H1 (cell line): ENCODE measurements at regions not wholly inside any gene's neighbourhood (a gene's known extent, or its start where the extent isn't known, plus 50 kb on each side); places are given as distances from the start of the nearest gene placed in this dataset.

Experiments
- CTCF ChIA-PET: fragments of 300-600 bp; sonication (Branson Sonifier 250); formaldehyde crosslinking; loops from one replicate; lab custom pipeline; 2021; ENCODE audit not compliant: partially characterized antibody; lab: Charles Lee
- POLR2A ChIA-PET: fragments of 300-600 bp; sonication (Branson Sonifier 250); formaldehyde crosslinking; loops from one replicate; lab custom pipeline; 2021; ENCODE audit warnings: inconsistent platforms; ENCODE audit not compliant: partially characterized antibody; lab: Charles Lee
- DNase-seq, 2 experiments: peaks; one replicate each; pipeline versions ENCODE4 v3.0.0 to v3.0.0-alpha.2; 2010 to 2022; ENCODE audit warnings: low spot score in 2 of 2, low read depth in 1 of 2, mixed read lengths in 1 of 2
- FAIRE-seq: peaks from 2 replicates; lab custom pipeline; 2011; peaks lifted over from hg19 to GRCh38; lab: Jason Lieb, UNC
- H2AFZ ChIP-seq: 2 replicates; pipeline ENCODE4 v1.8.1; 2012; ENCODE audit warnings: low read length, inconsistent platforms
- H2AK5ac ChIP-seq: 2 replicates; pipeline ENCODE4 v1.6.1; 2013; ENCODE audit warnings: low read depth, low read length
- H2BK120ac ChIP-seq: replicated peaks from 2 replicates; pipeline ENCODE3; 2013; ENCODE audit warnings: low read depth, low read length, inconsistent platforms
- H2BK12ac ChIP-seq: 2 replicates; pipeline ENCODE4 v1.6.1; 2013; ENCODE audit warnings: low read depth, low read length
- H2BK15ac ChIP-seq: 2 replicates; pipeline ENCODE4 v1.6.1; 2013; ENCODE audit warnings: low read length
- H2BK20ac ChIP-seq: 2 replicates; pipeline ENCODE4 v1.6.1; 2013; ENCODE audit warnings: low read length
- H2BK5ac ChIP-seq: 2 replicates; pipeline ENCODE4 v1.6.1; 2013; ENCODE audit warnings: low read depth, low read length
- H3K14ac ChIP-seq: 2 replicates; pipeline ENCODE4 v1.6.1; 2013; ENCODE audit warnings: inconsistent platforms; ENCODE audit not compliant: insufficient read length
- H3K18ac ChIP-seq: 2 replicates; pipeline ENCODE4 v1.6.1; 2013; ENCODE audit warnings: low read length; ENCODE audit errors: extremely low read depth
- H3K23ac ChIP-seq: 2 replicates; pipeline ENCODE4 v1.6.1; 2013; ENCODE audit warnings: inconsistent platforms; ENCODE audit not compliant: insufficient read length
- H3K23me2 ChIP-seq: 2 replicates; pipeline ENCODE4 v1.6.1; 2013; ENCODE audit warnings: low read depth, low read length
- H3K27ac ChIP-seq: 2 replicates; pipeline ENCODE4 v1.6.1; 2011; ENCODE audit warnings: low read depth, low read length, inconsistent platforms
- H3K27me3 ChIP-seq, 4 experiments: replicated peaks in 1 of 4; 1 replicate in 1 of 4; 2 replicates in 3 of 4; pipeline versions ENCODE4 v1.6.1 to v1.8.1; 2011 to 2013; ENCODE audit warnings: low read length in 3 of 4, mild to moderate bottlenecking in 3 of 4, inconsistent platforms in 2 of 4, mixed read lengths in 2 of 4, moderate library complexity in 1 of 4; ENCODE audit not compliant: control insufficient read depth in 3 of 4, insufficient read depth in 3 of 4; ENCODE audit errors: extremely low read depth in 1 of 4
- H3K36me3 ChIP-seq, 4 experiments: 2 replicates each; pipeline versions ENCODE4 v1.6.1 to v1.8.1; 2011 to 2013; ENCODE audit warnings: mild to moderate bottlenecking in 4 of 4, low read length in 3 of 4, moderate library complexity in 2 of 4, control low read depth in 1 of 4, inconsistent platforms in 1 of 4; ENCODE audit not compliant: insufficient read depth in 4 of 4, control insufficient read depth in 2 of 4
- H3K4ac ChIP-seq: replicated peaks from 2 replicates; pipeline ENCODE3; 2013; ENCODE audit warnings: low read length, low read depth, mixed read lengths, inconsistent platforms; ENCODE audit not compliant: insufficient read length
- H3K4me1 ChIP-seq, 4 experiments: replicated peaks in 1 of 4; 1 replicate in 1 of 4; 2 replicates in 3 of 4; pipeline versions ENCODE4 v1.6.1 to v1.8.1; 2011 to 2013; ENCODE audit warnings: low read length in 3 of 4, inconsistent platforms in 2 of 4, mixed read lengths in 1 of 4; ENCODE audit not compliant: insufficient read depth in 4 of 4, control insufficient read depth in 3 of 4
- H3K4me2 ChIP-seq, 2 experiments: 2 replicates each; pipeline versions ENCODE4 v1.6.1 to v1.8.1; 2011 to 2013; ENCODE audit warnings: low read depth in 2 of 2, low read length in 2 of 2, control low read depth in 1 of 2, inconsistent platforms in 1 of 2, mild to moderate bottlenecking in 1 of 2; ENCODE audit not compliant: insufficient read depth in 1 of 2
- H3K4me3 ChIP-seq, 4 experiments: fragments of 200-600, 300-600 bp in 1 of 4; sonication (generic), shearing (Covaris generic), sonication (Bioruptor Twin) in 1 of 4; 2 replicates each; pipeline versions ENCODE4 v1.5.1 to v1.8.1; 2011 to 2016; ENCODE audit warnings: low read length in 4 of 4, low read depth in 3 of 4, control low read depth in 2 of 4, inconsistent platforms in 2 of 4, mild to moderate bottlenecking in 2 of 4, mixed read lengths in 1 of 4, moderate library complexity in 1 of 4; ENCODE audit not compliant: insufficient read depth in 2 of 4; ENCODE audit errors: extremely low read depth in 1 of 4
- H3K56ac ChIP-seq: replicated peaks from 2 replicates; pipeline ENCODE3; 2013; ENCODE audit warnings: low read depth, mild to moderate bottlenecking, mixed read lengths, low read length, inconsistent platforms; ENCODE audit not compliant: insufficient read length
- H3K79me1 ChIP-seq: 2 replicates; pipeline ENCODE4 v1.6.1; 2013; ENCODE audit warnings: low read depth, low read length, control low read depth
- H3K79me2 ChIP-seq, 2 experiments: 2 replicates each; pipeline versions ENCODE4 v1.6.1 to v1.8.1; 2012 to 2013; ENCODE audit warnings: low read length in 2 of 2, mild to moderate bottlenecking in 2 of 2, inconsistent platforms in 1 of 2; ENCODE audit not compliant: insufficient read depth in 2 of 2, control insufficient read depth in 1 of 2
- H3K9ac ChIP-seq, 4 experiments: replicated peaks in 1 of 4; 1 replicate in 1 of 4; 2 replicates in 3 of 4; pipeline versions ENCODE4 v1.6.1 to v1.8.1; 2011 to 2013; ENCODE audit warnings: low read depth in 3 of 4, low read length in 3 of 4, control low read depth in 2 of 4, mild to moderate bottlenecking in 2 of 4, moderate library complexity in 2 of 4, inconsistent platforms in 1 of 4; ENCODE audit errors: extremely low read depth in 1 of 4
- H3K9me3 ChIP-seq, 2 experiments: 2 replicates each; pipeline versions ENCODE4 v1.6.1 to v1.8.1; 2012 to 2013; ENCODE audit warnings: mild to moderate bottlenecking in 2 of 2, moderate library complexity in 2 of 2, control low read depth in 1 of 2, inconsistent platforms in 1 of 2, low read depth in 1 of 2, low read length in 1 of 2, mixed read lengths in 1 of 2; ENCODE audit not compliant: insufficient read depth in 2 of 2
- H4K20me1 ChIP-seq, 2 experiments: replicated peaks in 1 of 2; 2 replicates each; pipeline versions ENCODE3 to v1.8.1; 2011 to 2013; ENCODE audit warnings: inconsistent platforms in 2 of 2, low read length in 2 of 2, mild to moderate bottlenecking in 1 of 2; ENCODE audit not compliant: insufficient read depth in 2 of 2, control insufficient read depth in 1 of 2
- H4K5ac ChIP-seq: 2 replicates; pipeline ENCODE4 v1.6.1; 2013; ENCODE audit warnings: low read length, low read depth, mixed read lengths, inconsistent platforms; ENCODE audit not compliant: insufficient read length
- H4K8ac ChIP-seq: 2 replicates; pipeline ENCODE4 v1.8.0; 2013; ENCODE audit warnings: mild to moderate bottlenecking, moderate library complexity, low read length, inconsistent platforms; ENCODE audit not compliant: insufficient read depth; ENCODE audit errors: extremely low read depth
- H4K91ac ChIP-seq: replicated peaks from 2 replicates; pipeline ENCODE3; 2013; ENCODE audit warnings: low read length, mixed read lengths, inconsistent platforms; ENCODE audit not compliant: insufficient read length
- EGR1 ChIP-seq: IDR thresholded peaks from 2 replicates; pipeline ENCODE4 v1.6.1; 2011; ENCODE audit warnings: low read depth, low read length, borderline replicate concordance
- KDM1A ChIP-seq: fragments of 200-600, 300-600 bp; sonication (generic); IDR thresholded peaks from 2 replicates; pipeline ENCODE4 v1.7.1; 2016; ENCODE audit warnings: mild to moderate bottlenecking, low read length, borderline replicate concordance
- WGBS, 2 experiments: shearing (Covaris generic) in 1 of 2; methylation state at CpG; one replicate each; pipeline versions ENCODE4 v1.1.6 to v1.1.7; 2013 to 2015; ENCODE audit warnings: low lambda C conversion rate in 2 of 2, mixed read lengths in 2 of 2, inconsistent platforms in 1 of 2, low coverage in 1 of 2, missing lambda C conversion rate in 1 of 2; ENCODE audit not compliant: insufficient replicate concordance in 2 of 2, insufficient coverage in 1 of 2, insufficient read length in 1 of 2; ENCODE audit errors: extremely low coverage in 1 of 2, missing lambda C conversion rate in 1 of 2; 5-methylcytosine and 5-hydroxymethylcytosine counted together

DNA sequence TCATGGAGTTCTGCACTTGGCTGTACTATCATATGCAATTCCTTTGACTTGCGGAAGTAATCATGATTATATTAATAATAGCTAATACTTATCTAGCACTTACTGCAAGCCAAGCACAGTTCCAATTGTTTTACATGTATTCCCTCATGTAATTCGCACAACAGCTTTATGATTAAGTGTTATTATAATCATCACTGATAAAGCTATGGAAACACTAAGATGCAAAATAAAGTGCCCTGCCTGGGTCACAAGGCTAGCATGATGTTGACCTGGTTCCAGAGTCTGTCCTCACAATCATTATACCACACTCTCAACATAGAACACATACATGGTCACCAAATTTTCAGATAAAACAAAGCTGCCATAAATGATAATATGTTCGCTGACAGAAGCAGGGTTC is 234.6 kb downstream of the FMR1NB start:
- Histone ChIP-seq H4K91ac (no peak overlapping the region), H2BK12ac (no peak overlapping the region), H3K27ac (no peak overlapping the region), H3K27me3 (no peaks in the 10 kb centered on the region), H2BK5ac (no peak overlapping the region), H3K79me1 (no peaks in the 10 kb centered on the region), H2BK15ac (no peak overlapping the region), H3K4ac (no peak overlapping the region), H4K20me1 (no peaks in the 10 kb centered on the region), H2BK20ac (no peak overlapping the region), H2AK5ac (no peak overlapping the region), H4K5ac (no peak overlapping the region), H3K18ac (no peak overlapping the region), H3K14ac (no peak overlapping the region), H3K36me3 (no peaks in the 10 kb centered on the region), H3K23ac (no peak overlapping the region), H3K9ac (no peak overlapping the region), H3K9me3 (no peaks in the 10 kb centered on the region), H4K8ac (no peak overlapping the region), H3K79me2 (no peaks in the 10 kb centered on the region), H2BK120ac (no peak overlapping the region), H2AFZ (no peak overlapping the region), H3K56ac (no peak overlapping the region), H3K4me2 (no peak overlapping the region), H3K4me1 (no peaks in the 10 kb centered on the region), H3K4me3 (no peak overlapping the region), H3K23me2 (no peaks in the 10 kb centered on the region)
- TF ChIP-seq KDM1A (no peak), EGR1 (no peak)
- FAIRE-seq: no peak
- ChIA-PET CTCF (no interaction called here), POLR2A (no interaction called here)
- WGBS, 2 experiments: 94% methylated on average over 3 of the region's 3 CpGs; no CpG with 5 or more reads in 1 of the 2 experiments
- DNase-seq: no peak
